Right lobe of liver (tissue), 6 donors: ENCODE measurements at regions not wholly inside any gene's neighbourhood (a gene's known extent, or its start where the extent isn't known, plus 50 kb on each side); places are given as distances from the start of the nearest gene placed in this dataset.

Experiments used
- ATAC-seq, 4 donors: fragments of 200-7000 bp; cut with Tn5 transposase; one replicate each; pipeline ENCODE4 v1.9.1; 2020; ENCODE audit warnings: mild to moderate bottlenecking in 4 of 4, moderate library complexity in 4 of 4
- DNase-seq, 3 donors: peaks; one replicate each; pipeline ENCODE4 v3.0.0-alpha.2; 2020
- H3K27ac ChIP-seq, 3 donors: fragments of 200-600 bp; one replicate each; pipeline ENCODE4 v1.8.0; 2022
- H3K27me3 ChIP-seq, 2 donors: fragments of 200-600 bp; one replicate each; pipeline ENCODE4 v1.8.0; 2022
- H3K36me3 ChIP-seq, 4 donors: fragments of 200-600 bp; sonication (generic) in 1 of 4; one replicate each; pipeline versions ENCODE4 v1.5.1 to v1.8.0; 2017 to 2022; ENCODE audit warnings: control low read depth in 1 of 4
- H3K4me1 ChIP-seq, 4 donors: fragments of 200-600 bp; sonication (generic) in 1 of 4; one replicate each; pipeline versions ENCODE4 v1.5.1 to v1.8.0; 2017 to 2022; ENCODE audit warnings: control low read depth in 1 of 4
- H3K4me3 ChIP-seq, 3 donors: fragments of 200-600 bp; one replicate each; pipeline ENCODE4 v1.8.0; 2022
- H3K9me3 ChIP-seq, 4 donors: fragments of 200-600 bp; sonication (generic) in 1 of 4; one replicate each; pipeline versions ENCODE4 v1.5.1 to v1.8.0; 2017 to 2022; ENCODE audit warnings: control low read depth in 1 of 4
- CTCF ChIP-seq, 4 donors: fragments of 200-600 bp in 3 of 4; fragments of 450-650 bp in 1 of 4; IDR thresholded peaks; one replicate each; pipeline versions ENCODE4 v1.5.1 to v1.8.0; 2016 to 2022; ENCODE audit warnings: antibody characterized with exemption in 4 of 4, mild to moderate bottlenecking in 2 of 4
- POLR2A ChIP-seq: fragments of 450-650 bp; IDR thresholded peaks from one replicate; pipeline ENCODE4 v1.6.1; 2017; ENCODE audit warnings: antibody characterized with exemption, mild to moderate bottlenecking
- WGBS: methylation state at CpG from one replicate; pipeline ENCODE4 v1.1.6; 2018; ENCODE audit warnings: low coverage, low lambda C conversion rate; ENCODE audit not compliant: insufficient coverage; ENCODE audit errors: missing lambda C conversion rate; 5-methylcytosine and 5-hydroxymethylcytosine counted together
- intact Hi-C, 2 donors: fragments of 100-400 bp; cut with DNase I; formaldehyde crosslinking; loops; one replicate each; pipeline versions ENCODE4 v1.11.2 to v1.14.1; 2022
- donor health status: DM: no; HTN: yes; CAD: no.
- donor health status: DM: no; HTN: no; CAD: no.
- donor health status: DM: no; HTN: no; CAD: no.
- donor health status: DM: no; HTN: yes; CAD: no.
- donor health status: DM: no; HTN: yes; CAD: no.

DNA sequence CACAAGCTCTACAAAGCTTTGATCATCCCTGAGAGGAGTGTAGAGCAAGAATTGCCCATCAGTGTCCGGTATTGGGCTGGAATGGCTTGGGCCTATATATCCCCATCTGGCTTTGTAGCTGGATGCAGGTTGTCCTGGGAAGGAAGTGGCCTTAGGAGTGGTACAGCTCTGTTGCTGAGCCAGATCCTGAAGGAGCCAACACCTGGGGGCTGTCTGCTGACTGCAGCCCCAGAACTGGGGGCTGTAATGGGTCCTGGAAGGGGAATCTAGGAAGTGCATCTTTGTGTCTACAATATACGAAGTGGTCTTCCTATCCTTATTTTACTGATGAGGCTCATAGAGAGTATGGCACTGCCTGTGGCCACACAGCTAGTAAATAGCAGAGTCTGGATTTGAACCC, 145.9 kb downstream of the CDC5L start:
- intact Hi-C loops, result no loop called here
- Histone ChIP-seq H3K36me3 (no peaks in the 10 kb centered on the region), H3K27ac (no peak overlapping the region), H3K4me3 (no peak overlapping the region), H3K27me3 (no peaks in the 10 kb centered on the region), H3K9me3 (no peaks in the 10 kb centered on the region), H3K4me1 (no peaks in the 10 kb centered on the region)
- TF ChIP-seq CTCF (IDR thresholded peaks at IDR 0.05) (no peak), POLR2A (no peak)
- DNase-seq (no peak), ATAC-seq (no peak)
- 79% methylated on average over 2 of the region's 2 CpGs for WGBS

DNA sequence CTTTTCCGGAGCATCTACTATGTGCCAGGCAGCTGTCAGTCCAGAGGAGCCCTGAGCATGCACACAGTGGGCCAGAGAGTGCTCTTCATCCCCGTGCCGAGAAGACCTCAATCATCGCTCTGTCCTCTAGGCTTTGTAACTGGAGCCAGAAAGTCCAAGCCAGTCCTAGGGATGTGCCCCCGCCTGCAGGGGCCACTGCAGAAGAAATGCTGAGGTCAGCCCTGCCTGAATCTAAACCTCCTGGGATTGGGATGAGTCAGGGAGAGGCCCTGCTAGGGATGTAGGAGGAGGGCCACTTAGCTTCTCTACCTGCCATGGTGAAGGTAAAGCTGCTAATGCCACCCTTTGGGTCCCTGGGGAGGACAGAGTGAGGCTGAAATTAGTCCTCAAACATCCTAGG, 146.8 kb downstream of the CDC5L start:
- no peak for ATAC-seq
- DNase-seq, result no peak
- 60% methylated on average over 1 of the region's 5 CpGs for WGBS
- no peak overlapping the region for H3K4me3 ChIP-seq
- no peaks in the 10 kb centered on the region for H3K36me3 ChIP-seq
- intact Hi-C loops, result no loop called here
- no peaks in the 10 kb centered on the region for H3K4me1 ChIP-seq
- no peak overlapping the region for H3K27ac ChIP-seq
- H3K9me3 ChIP-seq, result no peaks in the 10 kb centered on the region
- TF ChIP-seq POLR2A (no peak), CTCF (IDR thresholded peaks at IDR 0.05) (no peak)
- no peaks in the 10 kb centered on the region for H3K27me3 ChIP-seq

- TF ChIP-seq POLR2A (no peak), CTCF (IDR thresholded peaks at IDR 0.05) (no peak)
- Histone ChIP-seq H3K4me3 (no peak overlapping the region), H3K4me1 (no peaks in the 10 kb centered on the region), H3K9me3 (no peaks in the 10 kb centered on the region), H3K36me3 (no peaks in the 10 kb centered on the region), H3K27me3 (no peaks in the 10 kb centered on the region), H3K27ac (no peak overlapping the region)
- ATAC-seq (no peak), DNase-seq (no peak)
- 59% methylated on average over 3 of the region's 6 CpGs for WGBS
- intact Hi-C loops, result no loop called here
These were observed 147.9 kb downstream of the CDC5L start for GRCh38 chr6:44535446-44535845.

- Histone ChIP-seq H3K36me3 (no peaks in the 10 kb centered on the region), H3K9me3 (no peaks in the 10 kb centered on the region), H3K4me1 (no peaks in the 10 kb centered on the region), H3K27ac (no peak overlapping the region), H3K27me3 (no peaks in the 10 kb centered on the region), H3K4me3 (no peak overlapping the region)
- no peak for TF ChIP-seq CTCF (IDR thresholded peaks at IDR 0.05)
- no peak for TF ChIP-seq POLR2A
- DNase-seq (no peak), ATAC-seq (no peak)
- intact Hi-C loops, result no loop called here
- 91% methylated on average over 4 of the region's 4 CpGs for WGBS
These were observed 148.5 kb downstream of the CDC5L start for GRCh38 chr6:44535967-44536366.
